GM12874 (cell line): ENCODE measurements at regions not wholly inside any gene's neighbourhood (a gene's known extent, or its start where the extent isn't known, plus 50 kb on each side); places are given as distances from the start of the nearest gene placed in this dataset.

Source experiments
- TF ChIP-seq, protein P1 (sequence below): IDR thresholded peaks from 2 replicates; pipeline ENCODE4 v1.5.1; 2011; ENCODE audit warnings: low read depth, mild to moderate bottlenecking, control low read depth, low read length, moderate library complexity; ENCODE audit not compliant: insufficient read depth

DNA sequence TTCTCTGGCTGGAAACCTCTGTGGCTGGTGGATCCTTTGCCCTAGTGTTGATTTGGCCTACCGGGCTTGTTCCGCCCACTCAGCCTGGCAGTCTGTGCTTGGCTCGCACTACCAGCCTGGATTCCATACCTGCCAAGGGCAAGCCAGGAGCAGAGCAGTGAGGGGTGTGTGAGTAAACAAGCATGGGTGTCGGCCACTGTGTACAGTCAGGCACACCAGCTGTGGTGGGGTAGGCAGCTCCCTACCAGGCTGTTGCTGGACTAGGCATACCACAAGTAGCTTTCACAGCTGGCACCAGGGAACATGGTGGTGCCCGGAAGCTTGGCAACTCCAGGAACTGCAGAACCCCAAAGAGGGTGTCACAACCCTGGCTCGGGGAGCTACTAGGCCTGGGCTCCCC, 942.9 kb upstream of the LRRN3 start:
- TF ChIP-seq, protein P1, sequence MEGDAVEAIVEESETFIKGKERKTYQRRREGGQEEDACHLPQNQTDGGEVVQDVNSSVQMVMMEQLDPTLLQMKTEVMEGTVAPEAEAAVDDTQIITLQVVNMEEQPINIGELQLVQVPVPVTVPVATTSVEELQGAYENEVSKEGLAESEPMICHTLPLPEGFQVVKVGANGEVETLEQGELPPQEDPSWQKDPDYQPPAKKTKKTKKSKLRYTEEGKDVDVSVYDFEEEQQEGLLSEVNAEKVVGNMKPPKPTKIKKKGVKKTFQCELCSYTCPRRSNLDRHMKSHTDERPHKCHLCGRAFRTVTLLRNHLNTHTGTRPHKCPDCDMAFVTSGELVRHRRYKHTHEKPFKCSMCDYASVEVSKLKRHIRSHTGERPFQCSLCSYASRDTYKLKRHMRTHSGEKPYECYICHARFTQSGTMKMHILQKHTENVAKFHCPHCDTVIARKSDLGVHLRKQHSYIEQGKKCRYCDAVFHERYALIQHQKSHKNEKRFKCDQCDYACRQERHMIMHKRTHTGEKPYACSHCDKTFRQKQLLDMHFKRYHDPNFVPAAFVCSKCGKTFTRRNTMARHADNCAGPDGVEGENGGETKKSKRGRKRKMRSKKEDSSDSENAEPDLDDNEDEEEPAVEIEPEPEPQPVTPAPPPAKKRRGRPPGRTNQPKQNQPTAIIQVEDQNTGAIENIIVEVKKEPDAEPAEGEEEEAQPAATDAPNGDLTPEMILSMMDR = no peak

DNA sequence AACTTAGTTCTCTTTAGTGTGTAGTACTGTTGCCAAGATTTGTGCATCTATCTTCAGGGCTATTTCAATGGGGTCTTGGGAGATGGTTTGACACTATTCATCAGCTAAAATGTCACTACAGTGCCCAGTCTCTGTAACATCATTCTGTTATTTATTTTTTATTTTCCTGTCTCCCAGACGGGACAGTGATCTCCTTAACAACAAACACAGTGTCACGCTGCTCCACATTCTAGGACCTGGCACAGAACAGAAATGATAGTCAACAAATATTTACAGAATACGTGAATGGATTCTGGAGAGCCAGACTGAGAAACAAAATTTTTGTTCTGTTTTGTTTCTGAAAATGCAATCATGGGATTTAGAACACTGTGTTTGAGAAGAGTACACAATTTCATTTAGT, 937.7 kb upstream of the LRRN3 start:
- TF ChIP-seq, protein P1 = no peak

DNA sequence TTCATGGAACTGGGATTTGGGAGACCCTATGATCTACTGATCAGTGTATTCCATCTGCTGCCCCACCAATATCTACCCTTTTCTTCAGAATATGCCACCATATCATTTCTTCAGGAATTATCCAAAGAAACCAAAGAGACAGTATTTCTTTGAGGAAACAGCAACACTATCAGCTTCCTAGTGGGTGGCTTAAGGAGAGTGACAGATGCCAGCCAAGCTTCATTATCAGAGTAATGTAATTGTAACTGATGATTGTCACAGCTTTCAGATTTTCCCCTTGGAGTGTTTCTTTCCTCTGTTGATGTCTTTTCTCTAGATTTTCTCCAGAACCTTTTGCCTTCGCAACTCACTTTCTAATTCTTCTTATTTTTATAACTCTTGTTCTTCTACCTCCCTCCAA, 934.4 kb upstream of the LRRN3 start:
- TF ChIP-seq, protein P1 = no peak

DNA sequence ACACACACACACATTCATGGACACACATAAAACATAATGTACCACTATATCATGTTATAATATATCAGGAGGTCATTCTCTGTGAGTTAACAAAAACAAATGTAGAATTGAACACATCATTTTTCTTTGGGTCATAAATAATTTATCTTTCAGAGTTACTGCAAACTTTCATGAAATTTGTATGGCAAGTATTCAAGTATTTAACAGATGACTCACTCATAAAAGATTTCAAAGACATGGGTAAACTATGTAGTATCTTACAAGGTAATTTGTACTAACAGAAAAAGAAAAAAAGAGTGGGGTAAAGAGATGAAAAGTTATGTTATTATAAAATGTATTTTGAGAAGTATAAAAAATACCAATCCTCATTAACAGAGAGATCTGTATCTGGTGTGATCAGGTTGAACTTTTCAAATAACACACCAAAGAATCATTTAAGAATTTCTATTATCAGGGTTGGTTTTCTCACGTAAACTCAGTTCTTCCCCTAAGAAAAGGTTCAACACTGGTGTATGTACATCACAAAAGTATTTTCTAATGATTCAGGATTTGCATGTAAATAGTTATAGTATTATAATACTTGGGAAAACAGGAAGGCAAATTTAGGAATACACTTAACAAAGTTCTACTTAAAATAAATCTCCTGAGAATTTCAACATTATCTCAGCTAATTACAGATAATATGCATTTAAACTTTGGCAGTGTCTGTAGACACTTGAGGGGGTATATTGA, 933.1 kb upstream of the LRRN3 start:
- TF ChIP-seq, protein P1 = no peak

DNA sequence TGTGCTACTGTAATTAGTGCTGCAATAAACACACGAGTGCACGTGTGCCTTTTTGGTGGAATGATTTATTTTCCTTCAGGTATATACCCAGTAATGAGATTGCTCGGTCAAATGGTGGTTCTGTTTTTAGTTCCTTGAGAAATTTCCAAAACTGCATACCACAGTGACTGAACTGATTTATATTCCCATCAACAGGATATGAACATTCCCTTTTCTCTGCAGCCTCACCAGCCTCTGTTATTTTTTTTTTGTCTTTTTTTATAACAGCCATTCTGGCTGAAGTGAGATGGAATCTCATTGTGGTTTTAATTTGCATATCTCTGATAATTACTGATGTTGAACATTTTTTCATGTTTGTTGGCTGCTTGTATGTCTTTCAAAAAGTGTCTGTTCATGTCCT, 922.9 kb upstream of the LRRN3 start:
- TF ChIP-seq, protein P1 = no peak

DNA sequence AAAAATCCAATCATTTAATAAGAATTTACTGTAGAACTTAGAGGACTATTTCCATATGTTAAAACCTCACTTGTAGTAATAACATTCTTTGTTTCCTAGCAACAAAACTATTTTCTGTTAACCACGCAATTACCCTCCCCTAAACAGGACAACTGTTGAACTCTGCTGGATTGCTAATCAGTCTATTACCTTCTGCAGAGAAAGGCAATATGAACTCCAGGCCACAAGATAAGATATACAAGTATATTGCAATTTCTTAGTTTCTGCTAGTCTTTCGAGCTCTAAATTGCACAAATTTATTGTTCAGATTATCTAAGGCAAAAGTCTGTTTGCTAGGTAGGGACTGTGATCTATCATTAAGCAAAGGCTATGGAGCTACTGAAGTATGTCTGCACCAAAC, 920.1 kb upstream of the LRRN3 start:
- TF ChIP-seq, protein P1 = no peak

DNA sequence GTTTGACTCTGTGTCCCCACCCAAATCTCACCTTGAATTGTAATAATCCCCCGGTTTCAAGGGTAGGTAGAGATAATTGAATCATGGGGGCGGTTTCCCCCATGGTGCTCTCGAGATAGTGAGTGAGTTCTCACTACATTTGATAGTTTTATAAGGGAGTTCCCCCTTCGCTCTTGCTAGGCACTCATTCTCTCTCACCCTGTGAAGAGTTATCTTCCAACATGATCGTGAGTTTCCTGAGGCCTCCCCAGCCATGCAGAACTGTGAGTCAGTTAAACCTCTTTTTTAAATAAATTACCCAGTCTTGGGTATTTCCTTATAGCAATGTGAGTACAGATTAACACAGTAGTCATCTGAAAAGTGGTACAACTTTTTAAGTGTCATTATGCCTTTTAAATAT, 913.5 kb upstream of the LRRN3 start:
- TF ChIP-seq, protein P1 = no peak
